Superior temporal gyrus (tissue), 1 donor: ENCODE measurements at regions not wholly inside any gene's neighbourhood (a gene's known extent, or its start where the extent isn't known, plus 50 kb on each side); places are given as distances from the start of the nearest gene placed in this dataset.

Source experiments
- DNase-seq: peaks from one replicate; pipeline ENCODE4 v3.0.0-alpha.2; 2016; ENCODE audit errors: extremely low spot score

DNA sequence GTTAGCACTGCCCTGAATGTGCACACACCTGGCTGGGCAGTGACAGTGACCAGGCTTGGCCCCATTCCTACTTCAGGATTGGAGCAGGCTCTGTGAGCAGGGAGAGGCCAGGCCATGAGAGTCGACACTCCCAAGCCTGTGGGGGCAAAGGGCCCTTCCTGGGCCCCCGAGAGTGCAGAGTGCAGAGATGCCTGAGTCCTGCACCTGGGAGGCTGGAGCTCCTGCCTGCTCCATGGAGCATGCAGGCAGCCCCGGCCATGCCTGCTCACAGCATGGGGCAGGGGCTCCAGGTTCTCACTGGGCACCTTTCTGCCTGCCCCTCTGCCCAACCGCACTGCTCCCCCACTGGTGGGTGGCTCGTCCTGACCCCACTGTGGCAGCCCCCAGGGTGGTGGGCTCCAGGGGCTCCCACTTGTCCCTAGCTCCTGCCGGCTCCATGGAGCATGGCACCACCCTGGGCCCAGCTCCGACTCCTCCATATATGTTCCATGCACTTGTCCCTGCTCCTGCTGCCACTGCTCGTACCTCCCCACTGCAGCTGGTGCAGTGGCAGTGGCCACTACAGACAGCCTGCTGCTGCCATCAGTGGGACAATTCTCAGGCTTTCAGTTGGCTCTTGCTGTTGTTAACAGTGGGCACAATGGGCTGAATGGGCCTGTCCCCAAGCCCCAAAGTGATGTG is 282.0 kb downstream of the RPRM start:
- DNase-seq = no peak

DNA sequence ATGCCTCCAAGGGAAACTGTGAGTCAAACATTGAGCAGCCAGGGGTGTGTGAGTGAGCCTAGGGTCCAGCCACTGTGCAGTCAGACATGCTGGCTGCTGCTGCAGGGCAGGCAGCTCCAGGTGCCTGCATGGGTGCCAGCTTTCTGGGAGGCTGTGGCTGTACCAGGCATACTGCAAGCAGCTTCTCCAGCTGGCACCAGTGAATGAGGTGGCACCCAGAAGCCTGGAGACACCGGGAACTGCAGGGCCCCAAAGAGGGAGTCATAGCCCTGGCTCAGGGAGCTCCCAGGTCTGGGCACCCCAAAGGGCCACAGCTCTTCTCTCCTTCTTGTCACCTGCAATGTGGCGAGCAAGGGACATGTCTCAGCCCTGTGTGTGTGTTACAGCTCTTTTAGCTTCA is 283.2 kb downstream of the RPRM start:
- no peak for DNase-seq

DNA sequence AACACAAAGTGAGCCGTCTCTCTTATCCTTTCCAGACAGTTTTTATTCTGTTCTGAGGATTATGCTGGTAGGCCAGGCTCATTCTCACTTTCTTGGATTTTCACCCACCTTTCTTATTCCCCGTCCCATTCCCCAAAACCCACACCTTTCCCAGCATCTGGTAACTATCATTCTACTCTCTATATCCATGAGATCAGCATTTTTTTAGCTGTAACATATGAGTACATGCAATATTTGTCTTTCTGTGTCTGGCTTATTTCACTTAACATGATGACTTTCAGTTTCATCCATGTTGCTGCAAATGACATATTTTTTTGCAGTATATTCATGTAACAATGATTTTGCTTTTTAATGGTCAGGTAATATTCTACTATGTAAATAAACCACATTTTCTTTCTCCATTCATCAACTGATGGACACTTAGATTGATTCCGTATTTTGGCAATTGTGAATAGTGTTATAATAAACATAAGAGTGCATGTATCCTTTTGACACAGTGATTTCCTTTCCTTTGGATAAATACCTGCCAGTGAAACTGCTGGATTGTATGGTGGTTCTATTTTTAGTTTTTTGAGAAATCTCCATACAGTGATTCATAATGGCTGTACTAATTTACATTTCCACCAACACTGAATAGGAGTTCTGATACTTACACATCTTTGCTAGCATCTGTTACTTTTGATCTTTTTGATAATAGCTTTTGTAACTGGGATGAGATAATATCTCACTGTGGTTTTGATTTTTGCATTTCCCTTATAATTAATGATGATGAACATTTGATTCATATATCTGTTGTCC is 289.3 kb downstream of the RPRM start:
- no peak for DNase-seq

- DNase-seq = no peak
These were observed 298.8 kb downstream of the RPRM start for GRCh38 chr2:153179808-153180207.

DNA sequence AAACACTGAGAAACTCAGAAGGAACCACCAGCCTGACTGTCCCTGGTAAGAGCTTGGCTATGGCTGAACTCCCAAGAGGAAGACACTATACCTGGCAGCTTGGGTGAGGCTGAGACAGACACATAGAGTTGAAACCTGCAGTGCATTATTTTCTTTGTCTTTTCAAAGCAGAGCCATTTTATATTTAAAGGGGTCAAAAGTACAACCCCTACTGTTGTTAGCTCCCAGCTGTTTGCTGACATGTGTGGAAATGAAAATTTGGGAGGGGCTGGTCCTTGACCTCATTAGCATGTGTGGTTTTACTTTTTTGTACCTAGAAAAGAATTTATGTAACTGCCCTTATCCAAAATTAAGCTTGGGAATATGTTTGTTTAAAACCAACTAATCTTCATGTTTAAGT is 309.0 kb downstream of the RPRM start:
- no peak for DNase-seq

- no peak for DNase-seq
These were observed 313.5 kb downstream of the RPRM start for GRCh38 chr2:153165021-153165420.

DNA sequence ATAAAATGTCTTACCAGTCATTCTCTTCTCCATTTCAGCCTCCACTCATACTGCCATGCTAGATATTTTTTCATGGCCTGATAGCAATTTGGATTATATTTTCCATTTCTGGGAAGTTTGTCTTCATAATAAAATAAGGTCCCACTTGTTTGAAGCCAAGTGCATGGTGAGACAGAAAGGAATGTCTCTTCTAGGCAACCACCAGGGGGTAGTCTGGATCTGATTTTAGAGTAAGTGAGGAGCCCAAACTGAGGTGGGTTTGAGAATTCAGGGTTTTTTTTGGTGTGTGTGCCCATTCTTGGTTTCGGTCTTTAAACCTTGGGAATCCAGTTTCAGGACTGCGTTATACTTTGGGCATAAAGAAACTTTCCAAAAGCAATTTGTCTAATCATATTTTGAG is 315.5 kb downstream of the RPRM start:
- peak; percentile 62 for DNase-seq

- DNase-seq = no peak
These were observed 321.8 kb downstream of the RPRM start for GRCh38 chr2:153156743-153157142.

- no peak for DNase-seq
These were observed 326.5 kb downstream of the RPRM start for GRCh38 chr2:153152036-153152435.

DNA sequence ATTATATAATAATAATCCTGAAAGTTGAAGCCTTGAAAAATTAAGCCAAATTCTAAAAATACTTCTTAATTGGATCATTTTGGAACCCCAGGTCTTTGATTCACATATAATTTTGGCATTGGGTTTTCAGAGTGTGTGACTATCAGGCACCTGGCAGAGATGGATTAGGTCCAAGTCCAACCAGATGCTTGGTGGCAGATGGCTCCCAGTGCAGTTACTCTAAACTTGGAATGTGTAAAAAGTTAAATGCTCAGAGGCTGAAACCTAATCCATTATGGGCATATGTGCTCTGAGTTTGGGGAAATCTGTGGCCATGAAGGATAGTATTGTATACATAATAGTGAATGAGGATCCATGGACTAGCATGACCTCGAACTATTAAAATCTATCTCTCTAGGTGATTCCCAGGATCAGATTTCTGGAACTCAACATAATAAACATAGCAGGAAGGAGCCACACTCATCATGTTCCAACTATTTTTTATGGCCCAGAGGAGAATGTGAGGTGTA is 333.0 kb downstream of the RPRM start:
- DNase-seq = peak; percentile 59

GRCh38 chr2:153143540-153143939 is 335.0 kb downstream of the RPRM start:
- no peak for DNase-seq

GRCh38 chr2:153140498-153140897 is 338.1 kb downstream of the RPRM start:
- no peak for DNase-seq

- DNase-seq = no peak
These were observed 339.7 kb downstream of the RPRM start for GRCh38 chr2:153138651-153139375.

- no peak for DNase-seq
These were observed 342.3 kb downstream of the RPRM start for GRCh38 chr2:153136216-153136615.

GRCh38 chr2:153134725-153135124 is 343.8 kb downstream of the RPRM start:
- no peak for DNase-seq

- no peak for DNase-seq
These were observed 344.8 kb downstream of the RPRM start for GRCh38 chr2:153133716-153134115.

DNA sequence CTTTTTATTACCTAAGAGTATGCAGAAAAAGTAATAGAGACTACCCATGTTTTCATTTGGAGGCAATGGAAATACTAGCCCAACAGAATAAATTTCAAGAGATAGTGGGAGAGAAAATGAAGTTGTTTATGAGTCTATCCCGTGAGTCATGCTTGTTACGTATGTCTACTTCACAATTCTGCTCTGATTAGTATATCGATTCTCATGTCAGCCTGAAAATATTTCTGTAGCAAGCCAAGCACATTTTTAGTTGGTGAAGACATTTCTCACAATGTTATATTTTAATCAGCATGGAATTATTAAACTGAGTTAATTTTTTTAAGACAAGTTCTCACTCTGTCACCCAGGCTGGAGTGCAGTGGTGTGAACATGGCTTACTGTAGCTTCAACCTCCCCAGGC is 346.1 kb downstream of the RPRM start:
- DNase-seq = no peak

DNA sequence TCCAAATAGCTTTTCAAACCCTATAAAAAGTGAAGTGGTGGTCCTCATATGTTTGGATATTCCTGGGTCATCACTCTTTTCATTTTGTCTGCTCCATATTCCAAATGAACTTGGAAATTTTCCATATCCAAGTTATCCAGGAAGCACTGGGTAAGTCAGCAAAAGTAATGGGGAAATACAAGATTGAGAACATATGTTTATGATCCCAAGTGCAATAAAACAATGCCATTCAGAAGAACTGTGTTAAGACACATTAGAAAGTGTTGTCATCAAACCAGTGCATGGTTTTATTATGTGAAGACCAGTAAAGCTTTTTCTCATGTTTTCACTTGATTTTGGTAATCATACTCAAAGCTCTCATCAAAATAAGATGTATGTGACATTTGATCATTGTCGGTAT is 363.4 kb downstream of the RPRM start:
- no peak for DNase-seq

DNA sequence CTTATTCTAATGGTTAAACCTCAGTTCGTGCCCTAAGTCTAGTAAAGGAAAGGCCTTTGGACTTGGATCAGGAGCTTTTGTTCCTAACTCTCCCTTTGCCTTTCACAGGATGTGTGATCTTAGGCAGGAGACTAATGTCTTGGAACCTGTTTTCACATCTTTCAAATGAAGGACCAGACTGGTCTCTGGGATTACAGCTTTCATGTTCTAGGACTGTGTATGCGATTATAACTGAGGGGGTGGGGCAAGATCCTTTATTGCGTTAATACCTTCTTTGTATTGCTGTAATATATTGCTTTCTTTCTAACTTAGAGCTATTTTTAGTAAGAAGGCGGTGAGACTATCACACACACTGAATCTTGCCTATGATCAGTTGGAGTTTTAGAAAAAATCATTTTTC is 368.1 kb downstream of the RPRM start:
- DNase-seq = no peak

DNA sequence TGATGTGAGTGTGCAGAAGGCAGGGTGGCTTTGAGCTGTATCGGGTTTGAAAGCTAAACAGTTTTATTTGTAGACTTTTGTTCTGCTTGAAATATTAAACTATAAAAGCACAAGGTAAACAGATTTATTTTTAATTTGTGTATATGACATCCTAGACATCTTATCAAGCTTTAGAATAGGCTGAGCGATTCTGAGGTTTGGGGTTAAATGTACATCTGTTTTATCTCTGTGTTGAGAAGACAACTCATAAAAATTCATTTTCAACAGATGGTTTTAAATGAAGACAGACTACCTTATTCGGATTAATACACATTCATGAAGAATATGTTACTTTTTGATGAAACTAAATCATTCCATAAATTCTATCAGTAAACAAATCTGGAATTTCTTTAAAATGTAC is 368.8 kb downstream of the RPRM start:
- no peak for DNase-seq

GRCh38 chr2:153106802-153107477 is 371.6 kb downstream of the RPRM start:
- DNase-seq = no peak
